ENCODE measurements at regions not wholly inside any gene's neighbourhood (a gene's known extent, or its start where the extent isn't known, plus 50 kb on each side); places are given as distances from the start of the nearest gene placed in this dataset.

DNA sequence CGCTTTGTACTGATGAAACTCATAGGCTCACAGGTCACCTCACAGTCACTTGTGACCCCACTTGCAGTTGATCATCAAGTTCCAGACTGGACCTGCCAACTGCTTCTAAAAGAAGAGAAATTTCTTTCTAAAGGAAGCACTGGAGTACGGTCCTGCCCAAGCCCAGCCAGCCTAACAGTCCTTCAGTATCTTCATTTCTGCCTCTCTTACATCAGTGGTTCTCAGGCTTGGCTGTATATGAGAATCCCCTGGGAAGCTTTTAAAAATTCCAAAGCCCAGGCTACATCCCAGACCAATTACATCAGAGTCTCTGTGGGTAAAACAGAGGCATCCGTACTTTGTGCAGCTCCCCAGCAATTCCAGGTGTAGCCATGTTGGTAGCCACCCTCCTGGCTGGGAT is 282.1 kb downstream of the NFIB start:
- DNase-seq, result no peak

DNA sequence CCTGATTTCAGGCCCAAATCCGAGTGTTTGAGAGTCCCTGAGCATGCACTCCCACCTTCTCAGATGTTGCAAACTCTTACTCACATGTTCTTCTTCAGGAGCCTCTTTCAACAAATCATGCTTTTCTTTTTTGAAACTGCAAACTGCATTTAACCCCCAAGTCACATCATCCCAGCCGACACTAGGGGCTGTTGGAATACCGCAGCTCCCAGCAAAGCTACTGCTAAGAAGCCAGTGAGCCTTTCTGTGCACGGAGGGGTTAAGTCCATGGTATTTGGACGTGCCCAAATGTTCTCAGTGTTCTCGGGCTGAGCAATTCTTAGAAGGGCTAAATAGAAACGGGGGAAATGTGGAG is 282.9 kb downstream of the NFIB start:
- no peak for DNase-seq

DNA sequence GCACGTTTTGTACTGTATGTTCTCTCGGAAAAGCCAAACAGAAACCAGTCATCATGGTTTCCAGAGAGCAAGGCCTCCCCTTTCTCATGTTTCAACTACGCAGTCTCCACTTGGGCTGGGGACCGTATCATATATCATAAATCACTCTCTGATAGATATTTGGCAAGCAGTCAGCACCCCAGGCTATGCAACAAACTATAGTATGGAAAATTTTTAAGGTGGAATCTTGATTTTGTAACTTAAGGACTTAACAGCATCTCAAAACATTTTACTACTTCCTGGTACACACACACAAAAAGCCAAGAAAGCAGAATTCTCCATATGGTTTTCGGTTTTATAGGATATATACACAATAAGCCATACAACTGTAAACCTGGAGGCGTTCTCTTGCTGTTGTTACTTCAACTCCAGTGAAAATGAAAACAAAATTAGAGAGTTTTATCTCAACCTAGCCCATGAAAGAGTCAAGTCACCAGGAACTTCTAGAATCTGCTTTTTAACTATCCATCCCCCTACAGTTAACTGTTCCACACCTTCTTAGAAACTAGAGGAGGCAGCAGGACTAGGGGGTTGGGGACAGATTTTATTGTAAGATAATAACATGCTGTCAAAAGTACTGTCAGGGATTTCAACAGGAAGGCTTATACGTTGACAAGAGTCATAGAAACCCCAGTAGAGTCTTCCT is 283.4 kb downstream of the NFIB start:
- no peak for DNase-seq

DNA sequence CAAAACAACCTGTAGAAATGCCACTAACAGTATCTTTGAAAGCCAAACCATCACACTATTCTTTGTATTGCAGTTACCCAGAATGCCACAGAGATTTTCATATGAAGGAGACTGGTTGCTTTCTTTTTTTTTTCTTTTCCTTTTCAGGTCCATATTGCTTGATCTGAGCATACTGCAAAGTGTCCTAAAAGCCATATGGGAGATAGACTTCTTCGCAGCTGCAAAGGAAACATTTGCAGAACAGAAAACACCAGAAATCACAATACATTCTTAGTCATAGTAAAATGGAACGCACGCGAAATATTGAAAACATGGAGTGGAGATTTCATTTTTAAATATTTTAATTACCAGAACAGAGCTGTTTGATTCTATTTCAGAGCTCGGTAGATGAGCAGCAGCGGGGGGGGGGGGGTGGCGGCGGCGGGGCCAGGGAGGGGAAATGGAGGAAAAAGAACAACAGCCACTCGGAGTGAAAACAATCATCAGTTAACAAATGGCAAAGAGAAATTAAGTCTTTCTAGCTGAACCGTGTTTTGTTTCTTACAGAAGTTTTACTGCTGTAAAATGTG is 284.1 kb downstream of the NFIB start:
- no peak for DNase-seq

DNA sequence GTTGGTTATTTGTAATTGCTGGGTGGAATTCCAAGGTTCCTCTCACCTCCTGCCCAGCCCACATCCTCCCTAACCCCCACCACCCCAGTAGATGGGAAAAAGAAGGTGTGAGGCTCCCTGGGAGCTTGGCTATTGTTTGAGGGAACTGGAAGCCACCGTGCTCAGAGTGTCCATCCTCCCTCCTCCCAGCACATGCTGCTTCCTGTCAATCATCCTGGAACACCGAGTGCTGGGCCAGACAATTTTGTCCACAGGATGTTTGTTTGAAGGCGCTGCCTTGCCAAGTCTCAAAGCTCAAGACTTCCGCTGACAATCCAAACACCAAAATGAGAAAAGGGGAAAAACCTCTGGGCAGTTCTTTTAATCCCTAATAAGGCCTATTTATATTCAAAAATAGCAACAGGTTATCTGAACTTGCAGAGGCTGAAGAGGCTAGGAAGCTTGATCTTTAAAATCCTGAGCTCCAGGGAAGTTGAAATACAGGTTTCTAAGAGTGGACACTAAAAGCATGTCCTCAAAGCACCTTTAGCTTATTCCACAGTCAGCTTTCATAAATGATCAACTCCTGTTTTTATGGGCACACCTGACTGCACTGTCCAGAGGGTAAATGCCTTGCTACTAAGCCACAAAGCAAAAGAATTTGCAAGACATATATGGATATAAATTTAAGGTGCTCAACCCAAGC is 286.7 kb downstream of the NFIB start:
- DNase-seq, result peak; percentile 15

DNA sequence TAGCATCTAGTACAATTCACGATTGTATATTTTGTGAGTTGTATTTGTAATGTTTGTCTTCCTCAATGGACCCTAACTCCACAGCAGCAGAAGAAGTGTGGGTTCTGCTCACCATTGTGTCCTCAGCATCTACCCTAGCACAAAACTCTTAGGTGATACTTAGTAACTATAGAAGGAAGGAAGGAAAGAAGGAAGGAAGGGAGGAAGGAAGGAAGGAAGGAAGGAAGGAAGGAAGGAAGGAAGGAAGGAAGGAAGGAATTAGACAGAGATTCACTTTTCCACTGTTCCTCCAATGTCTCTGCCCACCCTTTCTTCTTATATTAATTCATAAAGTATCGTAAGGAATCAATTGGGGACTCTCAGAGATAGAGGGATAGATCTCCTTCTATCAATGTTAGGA is 288.2 kb downstream of the NFIB start:
- no peak for DNase-seq

DNA sequence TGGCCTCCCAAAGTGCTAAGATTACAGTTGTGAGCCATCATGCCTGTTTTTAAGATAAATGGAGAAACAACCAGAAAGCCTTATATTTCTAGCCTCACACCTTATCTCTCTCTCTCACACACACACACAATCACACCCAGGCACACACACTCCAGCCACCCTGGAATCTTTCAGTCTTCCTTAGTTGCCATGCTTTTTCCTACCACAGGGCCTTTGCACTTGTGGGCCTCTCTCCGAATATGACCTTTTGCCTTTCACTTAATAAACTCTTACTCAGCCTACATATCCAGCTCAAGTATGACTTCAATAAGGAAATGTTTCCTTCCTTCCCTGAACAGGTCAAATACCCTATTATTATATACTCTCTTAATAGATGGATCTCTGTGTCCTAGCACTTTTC is 290.7 kb downstream of the NFIB start:
- no peak for DNase-seq

DNA sequence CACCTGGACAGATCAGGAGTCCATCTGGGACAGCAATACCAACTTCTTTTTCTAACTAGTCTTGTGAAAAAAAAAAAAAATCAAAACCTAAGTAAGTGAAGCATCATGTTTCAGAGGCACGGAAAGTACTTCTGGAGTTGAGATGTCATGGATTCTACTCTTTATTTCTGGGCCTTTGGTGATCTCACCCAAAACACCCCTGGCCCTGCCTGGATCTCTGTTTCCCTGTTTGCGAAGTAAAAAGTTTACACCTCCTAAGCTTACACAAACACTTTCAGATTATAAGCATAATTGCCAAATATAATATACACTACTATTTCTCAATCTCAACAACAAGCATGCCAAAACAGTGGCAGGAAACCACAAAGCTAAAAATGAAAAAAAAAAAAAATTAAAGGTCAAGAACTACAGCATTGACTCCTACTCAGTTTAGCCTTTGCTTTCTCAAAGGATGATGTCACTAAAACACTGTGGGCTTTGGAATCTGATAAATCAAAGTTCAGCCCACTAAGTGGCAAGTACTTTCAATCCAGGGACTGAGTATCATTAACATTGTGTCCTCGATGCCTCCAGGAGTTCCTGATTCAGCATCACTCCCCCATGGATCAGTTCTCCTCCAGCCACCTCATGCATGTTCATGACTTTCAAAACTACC is 291.9 kb downstream of the NFIB start:
- no peak for DNase-seq

DNA sequence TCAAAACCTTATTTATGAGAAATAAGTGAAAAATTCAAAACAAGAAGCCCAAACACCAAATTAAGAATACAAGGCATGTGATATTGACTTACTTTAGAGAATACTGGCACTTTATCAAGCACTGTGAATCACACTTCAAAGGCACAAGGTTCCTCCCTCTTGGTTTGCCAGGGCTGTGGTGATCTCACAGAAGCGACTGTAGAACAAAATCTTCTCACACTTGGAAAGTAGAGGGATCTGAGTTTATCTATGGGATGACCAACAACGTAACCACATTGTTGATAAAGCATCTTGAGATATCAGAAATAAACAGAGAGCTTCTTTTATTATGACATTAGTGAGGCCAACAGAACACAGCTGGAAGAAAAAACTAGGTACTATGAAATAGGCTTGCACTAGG is 295.9 kb downstream of the NFIB start:
- no peak for DNase-seq

DNA sequence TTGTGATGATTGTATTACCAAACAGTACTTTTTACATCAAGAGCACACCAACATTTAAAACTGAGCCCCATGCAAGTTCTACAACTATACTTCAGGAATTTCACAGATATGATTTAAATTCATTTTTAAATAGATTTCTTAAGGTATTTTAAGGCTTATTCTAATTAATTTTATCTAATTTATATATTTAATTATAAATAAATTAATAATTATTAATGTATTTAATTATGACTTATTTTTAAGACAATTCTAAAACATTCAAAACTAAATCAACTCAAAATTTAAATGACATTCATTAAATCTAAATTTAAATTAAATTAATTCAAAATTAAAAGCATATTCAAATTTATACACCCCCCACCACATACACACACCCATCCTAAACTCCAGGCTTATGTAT is 299.2 kb downstream of the NFIB start:
- no peak for DNase-seq

DNA sequence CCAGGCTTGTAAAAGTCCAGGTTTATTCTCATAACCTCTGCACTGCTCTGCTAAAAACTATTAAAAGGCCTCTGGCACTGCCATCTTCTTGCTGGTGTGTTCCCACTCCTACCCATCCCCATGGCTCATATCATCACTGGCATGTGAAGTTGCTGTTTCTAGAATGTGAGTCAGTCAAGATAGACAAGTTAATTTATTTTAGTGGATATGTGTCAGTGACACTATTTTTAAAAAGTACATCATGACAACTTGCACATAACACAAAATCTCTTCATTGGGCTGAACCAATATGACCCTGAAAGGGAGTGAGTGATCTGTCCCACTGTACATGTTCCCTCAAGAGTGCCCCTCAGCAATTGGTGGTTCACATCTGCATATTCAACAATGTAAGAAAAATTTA is 299.7 kb downstream of the NFIB start:
- DNase-seq, result no peak

DNA sequence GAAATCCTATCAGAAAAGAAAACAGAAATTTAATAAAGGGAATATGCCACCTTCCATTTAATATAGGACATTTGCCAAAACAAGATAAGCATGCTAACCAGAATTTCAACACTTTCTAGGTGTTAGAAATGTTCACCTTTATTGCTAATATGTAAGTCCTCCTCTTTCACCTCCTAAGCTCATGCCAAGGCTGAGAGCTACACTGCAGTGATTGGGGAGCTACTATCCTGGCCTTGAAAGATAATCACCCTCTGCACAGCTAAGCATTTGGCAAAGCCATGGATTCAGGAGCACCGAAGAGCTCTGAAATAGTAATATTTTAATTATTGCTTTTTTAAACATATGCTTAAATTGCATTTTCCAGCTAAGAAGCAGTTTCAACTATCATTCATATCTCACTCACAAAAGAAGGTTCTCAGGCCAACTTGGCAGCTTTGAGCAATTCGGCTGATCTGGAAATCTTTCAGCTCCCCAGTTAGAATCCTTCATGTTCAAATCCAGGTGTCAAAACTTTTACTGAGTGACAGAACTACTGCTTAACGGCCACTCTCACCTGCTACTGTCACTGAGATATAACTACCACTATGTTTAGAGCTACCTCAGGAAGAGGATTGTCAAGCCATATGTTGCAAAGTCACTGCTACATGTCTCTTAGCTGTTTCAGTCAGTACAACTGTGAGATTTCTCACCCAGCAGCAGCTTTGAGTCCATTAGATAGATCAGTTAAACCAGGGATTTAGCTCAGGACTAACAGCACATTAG is 302.0 kb downstream of the NFIB start:
- no peak for DNase-seq

DNA sequence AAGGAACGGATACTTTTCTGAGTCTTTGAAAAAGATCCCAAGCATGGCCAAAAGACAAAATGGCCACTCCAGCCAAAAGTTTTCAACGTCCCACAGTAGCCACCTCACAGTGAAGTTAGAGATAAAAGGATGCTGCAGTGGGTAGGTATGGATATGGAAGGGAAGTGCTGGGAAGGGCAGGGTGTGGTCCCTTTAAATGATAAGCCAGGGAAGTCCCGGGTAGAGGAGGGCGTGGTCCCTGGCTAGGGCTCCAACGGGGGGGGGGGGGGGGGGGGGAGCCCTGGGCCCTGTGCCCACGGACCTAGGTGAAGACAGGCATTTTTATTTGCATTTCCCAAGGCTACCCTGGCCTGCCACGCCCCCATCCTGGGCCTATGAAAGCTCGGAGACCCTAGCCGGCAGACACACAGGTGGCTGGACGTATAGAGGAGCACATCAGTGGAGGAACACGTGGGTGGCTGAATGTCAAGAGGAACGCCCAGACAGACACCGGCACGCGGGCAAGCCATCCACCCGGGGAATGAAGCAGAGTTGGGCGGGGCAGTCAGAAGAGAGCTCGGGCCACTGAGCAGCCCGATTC is 306.7 kb downstream of the NFIB start:
- DNase-seq, result no peak

DNA sequence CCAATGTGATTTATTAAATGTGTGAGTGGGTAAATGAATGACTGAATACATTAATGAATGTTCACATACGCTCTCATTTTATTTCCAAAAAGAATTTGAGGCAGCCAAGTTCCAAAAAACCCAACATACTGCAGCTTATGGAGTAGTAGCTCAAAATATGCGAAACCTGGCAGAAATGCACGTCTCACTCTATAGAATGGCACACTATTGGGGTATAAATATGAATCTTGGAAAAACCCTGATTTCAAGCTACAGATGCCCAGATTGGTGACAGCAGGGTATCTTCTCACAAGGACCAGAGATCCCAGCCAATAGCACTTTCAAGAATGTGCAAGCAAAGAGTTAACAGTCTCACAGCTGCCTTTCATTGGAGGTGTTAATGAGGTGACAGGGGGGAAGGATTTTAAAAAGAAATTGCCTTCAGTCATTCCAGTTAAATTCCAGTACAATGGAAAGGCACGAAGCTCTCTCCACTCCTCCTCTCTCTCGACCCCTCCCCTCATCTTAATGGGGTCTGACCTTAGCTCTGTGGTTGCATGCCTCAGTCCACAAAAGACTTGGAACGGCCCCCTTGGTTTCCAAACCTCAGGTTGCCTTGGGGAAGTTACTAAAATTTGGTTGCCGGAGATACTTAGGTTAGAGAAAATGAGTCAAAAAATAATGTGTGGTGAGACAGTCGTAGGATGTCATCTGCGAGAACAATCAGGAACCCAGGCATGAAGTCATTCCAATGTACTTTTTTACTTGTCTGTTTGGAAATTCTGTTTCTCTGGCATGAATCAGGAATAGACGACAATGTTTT is 307.4 kb downstream of the NFIB start:
- no peak for DNase-seq

DNA sequence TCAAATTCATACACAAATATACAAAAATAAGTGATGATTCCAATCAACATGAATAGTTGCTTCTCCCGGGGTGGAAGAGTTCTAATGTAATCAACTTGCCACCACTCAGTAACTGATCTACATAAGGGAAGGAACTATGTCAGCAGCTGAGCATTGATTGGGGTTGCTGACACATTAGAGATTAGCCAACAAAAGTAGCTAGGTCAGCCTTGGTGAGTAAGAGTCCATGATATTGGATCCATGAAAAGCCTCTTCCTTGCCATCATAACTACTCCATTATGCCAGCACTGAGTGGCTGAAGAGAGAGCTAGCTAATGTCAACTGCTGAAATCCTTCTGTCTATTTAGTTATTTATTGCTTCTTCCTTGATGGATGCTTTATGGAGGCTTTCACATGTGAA is 309.8 kb downstream of the NFIB start:
- no peak for DNase-seq

DNA sequence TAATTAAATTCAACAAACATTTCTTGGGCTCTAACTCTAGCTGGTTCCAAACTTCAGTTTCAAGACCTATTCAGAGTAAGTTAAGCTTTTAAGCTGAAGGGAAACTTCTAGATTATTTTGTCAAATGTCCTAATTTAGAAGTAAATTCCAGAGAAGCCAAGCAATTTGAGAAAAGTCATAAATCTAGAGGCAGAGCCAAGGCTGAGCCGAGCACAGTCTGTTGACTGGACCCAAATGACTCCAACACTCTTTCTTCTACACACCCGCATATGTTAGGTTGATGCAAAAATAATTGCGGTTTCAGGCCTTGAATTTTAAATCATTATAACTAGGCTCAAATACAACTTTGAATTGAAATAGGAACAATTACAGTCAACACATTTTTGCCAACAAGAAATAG is 319.7 kb downstream of the NFIB start:
- DNase-seq, result no peak

DNA sequence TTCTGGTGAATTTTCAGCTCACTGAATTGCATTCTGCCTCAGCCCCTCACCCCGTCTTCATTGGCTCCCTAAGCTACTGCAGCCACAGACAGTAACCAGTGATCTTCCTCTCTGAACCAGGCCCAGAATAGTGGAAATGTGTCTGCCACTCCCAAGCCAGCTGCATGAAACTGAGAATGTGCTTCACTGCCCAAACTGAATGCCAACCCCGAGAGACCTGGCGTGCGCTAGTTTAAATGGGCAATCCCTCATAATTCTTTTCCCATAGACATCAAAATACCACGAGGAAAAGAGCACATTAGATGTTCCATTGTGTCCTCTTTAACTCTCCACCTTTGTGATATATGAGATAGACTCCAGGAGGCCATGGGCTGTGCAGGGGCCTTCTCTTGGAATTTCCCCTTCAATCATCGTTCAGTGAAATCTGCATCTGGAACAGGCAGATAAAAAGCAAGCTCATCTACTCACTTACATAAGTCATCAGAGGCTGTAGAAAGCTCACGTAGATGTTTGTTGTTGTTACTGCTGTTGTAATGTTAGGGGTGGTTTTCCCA is 320.2 kb downstream of the NFIB start:
- peak; percentile 57 for DNase-seq

DNA sequence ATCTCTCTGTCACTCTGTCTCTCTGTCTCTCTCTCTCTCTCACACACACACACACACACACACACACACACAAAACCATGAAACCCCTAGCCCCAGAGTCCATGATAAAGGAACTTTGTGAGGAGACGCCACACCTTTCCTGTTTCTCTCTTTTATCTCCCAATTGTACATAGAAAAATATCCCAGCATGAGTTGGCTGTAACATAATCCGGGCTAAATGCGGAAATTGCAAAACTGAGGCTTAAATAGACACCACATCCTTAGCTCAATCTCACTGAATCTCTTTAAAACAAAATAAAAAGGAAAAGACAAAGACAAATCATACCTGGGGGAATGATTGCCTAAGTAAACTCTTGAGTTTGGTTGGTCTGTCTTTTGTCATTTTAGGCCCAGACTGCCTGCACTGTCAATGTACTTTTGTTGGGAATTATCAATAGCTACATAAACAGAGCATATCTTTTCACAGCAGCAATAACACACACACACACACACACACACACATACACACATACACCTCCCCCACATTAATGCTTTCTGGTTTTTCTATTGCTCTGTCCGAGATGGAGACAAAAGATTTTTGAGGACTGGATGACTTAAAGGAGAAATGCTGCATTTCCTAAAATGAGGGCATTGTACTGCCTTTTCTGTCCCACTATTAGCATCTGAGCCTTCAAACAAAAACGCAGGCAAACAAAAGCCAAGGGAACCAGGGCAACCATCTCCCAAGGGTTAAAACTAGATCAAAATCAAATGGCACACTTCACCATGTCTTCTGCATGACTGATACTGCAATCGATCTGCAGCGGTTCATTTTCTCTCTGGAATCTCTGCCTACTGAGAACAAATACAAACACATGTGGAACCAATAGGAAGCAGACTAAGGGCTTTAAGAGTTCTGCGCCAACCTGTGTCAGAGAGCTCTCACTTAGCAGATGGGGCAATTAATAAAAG is 321.5 kb downstream of the NFIB start:
- peak; percentile 54 for DNase-seq

DNA sequence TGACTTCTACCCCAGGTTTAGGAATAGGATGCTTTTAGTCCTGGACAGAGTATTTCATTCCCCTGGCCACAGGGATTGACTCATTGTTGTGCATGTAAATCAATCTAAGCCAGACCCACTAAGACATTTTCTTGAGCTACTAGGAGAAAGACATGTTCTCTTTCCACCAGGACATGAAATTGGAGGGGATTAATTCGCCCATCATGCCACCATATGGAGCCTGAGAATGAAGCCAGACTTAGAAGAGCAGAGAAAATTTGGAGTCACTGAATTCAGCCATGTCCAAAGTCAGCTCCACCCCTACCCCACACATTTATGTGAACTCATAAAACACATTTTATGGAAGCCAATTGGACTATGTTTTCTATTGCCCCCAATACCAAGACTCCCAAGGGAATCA is 322.5 kb downstream of the NFIB start:
- no peak for DNase-seq

DNA sequence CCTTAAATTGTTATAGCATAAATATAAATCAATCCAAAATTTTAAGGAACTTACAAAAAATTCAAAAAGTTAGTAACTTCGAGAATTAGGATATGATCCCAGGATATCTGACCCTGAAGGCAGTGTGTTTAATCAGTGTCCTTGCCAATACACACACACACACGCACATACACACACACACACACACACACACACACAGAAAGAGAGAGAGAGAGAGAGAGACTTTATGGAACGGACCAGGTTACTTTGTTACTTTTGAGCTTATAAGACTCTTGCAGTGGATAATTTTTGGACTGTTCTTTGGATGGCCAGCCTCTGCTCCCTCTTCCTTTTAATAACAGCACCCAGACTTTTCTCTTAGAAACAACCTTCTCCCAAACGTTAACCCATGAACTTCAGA is 322.9 kb downstream of the NFIB start:
- DNase-seq, result no peak

DNA sequence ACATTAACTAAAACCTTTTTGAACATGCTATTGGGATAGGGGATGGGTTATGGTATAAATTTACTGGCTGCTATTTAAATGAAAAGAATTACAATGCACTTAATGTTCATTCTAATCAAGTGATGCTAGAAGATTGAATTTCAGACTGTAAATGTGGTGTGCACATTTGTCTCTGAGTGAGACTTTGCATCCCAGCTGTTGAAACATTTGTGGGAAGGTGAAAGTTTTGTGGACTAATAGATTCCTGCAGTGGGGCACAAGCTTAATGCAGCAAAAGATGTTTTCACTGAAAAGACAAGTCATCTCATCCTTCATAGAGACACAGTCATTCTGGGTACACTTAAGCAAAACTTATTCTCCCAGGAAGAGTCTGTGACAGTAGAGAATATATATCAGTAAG is 323.6 kb downstream of the NFIB start:
- DNase-seq, result no peak
